ENCODE measurements at regions not wholly inside any gene's neighbourhood (a gene's known extent, or its start where the extent isn't known, plus 50 kb on each side); places are given as distances from the start of the nearest gene placed in this dataset.
"Not testable (repeated sequence)": the region's sequence is repeated elsewhere in the genome, so short reads cannot be mapped to it uniquely, and the experiment has no call there.

- no peak for TF ChIP-seq CTCF (IDR thresholded peaks at IDR 0.05; ENCODE audit: low read depth, low read length, missing control alignments)
- no peak overlapping the region for H3K4me3 ChIP-seq (ENCODE audit: low read depth, low read length)
- DNase-seq (ENCODE audit: low read depth) = no peak
These were observed 50.5 kb upstream of the OTOS start for GRCh38 chr2:240191001-240191400.

GRCh38 chr2:240192661-240193060 is 52.2 kb upstream of the OTOS start:
- H3K4me3 ChIP-seq (ENCODE audit: low read depth, low read length) = no peak overlapping the region
- DNase-seq (ENCODE audit: low read depth) = no peak
- no peak for TF ChIP-seq CTCF (IDR thresholded peaks at IDR 0.05; ENCODE audit: low read depth, low read length, missing control alignments)

GRCh38 chr2:240194341-240194762 is 53.9 kb upstream of the OTOS start:
- not testable (repeated sequence) for H3K4me3 ChIP-seq (ENCODE audit: low read depth, low read length); DNase-seq (ENCODE audit: low read depth)

- no peak overlapping the region for H3K4me3 ChIP-seq (ENCODE audit: low read depth, low read length)
- DNase-seq (ENCODE audit: low read depth) = no peak
- no peak for TF ChIP-seq CTCF (IDR thresholded peaks at IDR 0.05; ENCODE audit: low read depth, low read length, missing control alignments)
These were observed 54.9 kb upstream of the OTOS start for GRCh38 chr2:240195316-240195861.

- DNase-seq (ENCODE audit: low read depth) = no peak
These were observed 56.4 kb upstream of the OTOS start for GRCh38 chr2:240196716-240197461.

GRCh38 chr2:240197462-240198139 is 57.1 kb upstream of the OTOS start:
- H3K4me3 ChIP-seq (ENCODE audit: low read depth, low read length) = no peak overlapping the region
- DNase-seq (ENCODE audit: low read depth) = no peak
- TF ChIP-seq CTCF (IDR thresholded peaks at IDR 0.05; ENCODE audit: low read depth, low read length, missing control alignments) = no peak

More at GRCh38 chr2:240196716-240197461, 56.4 kb upstream of the OTOS start:
- H3K4me3 ChIP-seq (ENCODE audit: low read depth, low read length) = no peak overlapping the region
- TF ChIP-seq CTCF (IDR thresholded peaks at IDR 0.05; ENCODE audit: low read depth, low read length, missing control alignments) = no peak

- no peak for TF ChIP-seq CTCF (IDR thresholded peaks at IDR 0.05; ENCODE audit: low read depth, low read length, missing control alignments)
- no peak overlapping the region for H3K4me3 ChIP-seq (ENCODE audit: low read depth, low read length)
- no peak for DNase-seq (ENCODE audit: low read depth)
These were observed 57.8 kb upstream of the OTOS start for GRCh38 chr2:240198226-240198625.
